ENCODE measurements at regions not wholly inside any gene's neighbourhood (a gene's known extent, or its start where the extent isn't known, plus 50 kb on each side); places are given as distances from the start of the nearest gene placed in this dataset.
"Not testable (repeated sequence)": the region's sequence is repeated elsewhere in the genome, so short reads cannot be mapped to it uniquely, and the experiment has no call there.

DNA sequence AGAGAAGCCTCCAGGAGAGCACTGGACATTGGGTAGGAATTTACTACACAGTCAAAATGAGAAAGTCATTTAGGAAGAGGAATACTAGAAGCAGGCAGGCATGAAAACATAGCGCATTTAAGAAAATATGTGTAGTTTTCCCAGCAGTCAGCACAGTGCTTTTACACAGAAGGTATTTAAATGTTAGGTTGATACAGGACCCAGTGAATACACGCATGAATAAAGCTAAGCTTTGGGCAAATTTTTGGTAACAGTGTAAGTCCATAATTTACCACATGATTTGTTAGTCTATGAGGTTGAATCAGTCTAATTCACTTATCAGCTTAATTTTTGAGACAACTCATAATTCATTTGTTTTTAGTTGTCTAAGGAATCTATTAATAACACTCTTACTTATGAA, 421.7 kb upstream of the CDH20 start:
- POLR2A ChIA-PET, result no interaction called here

DNA sequence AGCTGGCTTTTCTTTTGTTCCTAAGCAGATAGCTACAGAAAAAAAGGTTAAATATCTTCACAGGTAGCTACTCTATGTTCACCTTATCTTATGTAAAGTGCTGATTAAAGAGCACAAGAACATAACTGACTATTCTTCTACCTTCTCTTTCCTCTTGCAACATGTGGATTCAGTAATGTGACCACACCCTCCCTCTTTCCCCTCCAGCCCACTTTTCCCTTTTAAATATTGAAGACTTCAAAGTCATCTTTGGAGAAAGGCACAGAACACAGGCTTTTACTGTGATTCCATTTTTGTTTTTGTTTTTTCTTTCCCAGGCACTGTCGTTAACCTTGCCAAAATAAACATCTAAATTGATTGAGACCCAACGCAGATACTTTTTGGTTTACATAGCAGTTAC, 418.1 kb upstream of the CDH20 start:
- no peak for TF ChIP-seq CTCF (IDR thresholded peaks at IDR 0.05; ENCODE audit: insufficient read depth, low read length, missing control alignments)
- ChIA-PET CTCF (no interaction called here), POLR2A (no interaction called here)
- H3K4me3 ChIP-seq (ENCODE audit: low read depth, low read length), result no peak overlapping the region
- no peak for DNase-seq (ENCODE audit: low read depth, low spot score)

More for the DNA sequence above, 421.7 kb upstream of the CDH20 start:
- CTCF ChIA-PET, result no interaction called here
- TF ChIP-seq CTCF (IDR thresholded peaks at IDR 0.05; ENCODE audit: insufficient read depth, low read length, missing control alignments), result no peak
- no peak for DNase-seq (ENCODE audit: low read depth, low spot score)
- no peak overlapping the region for H3K4me3 ChIP-seq (ENCODE audit: low read depth, low read length)

GRCh38 chr18:60918862-60919261, 414.4 kb upstream of the CDH20 start:
- CTCF ChIA-PET; DNase-seq (ENCODE audit: low read depth, low spot score); POLR2A ChIA-PET; H3K4me3 ChIP-seq (ENCODE audit: low read depth, low read length): not testable (repeated sequence)

GRCh38 chr18:60925892-60926291, 407.3 kb upstream of the CDH20 start:
- H3K4me3 ChIP-seq (ENCODE audit: low read depth, low read length), result no peak overlapping the region
- DNase-seq (ENCODE audit: low read depth, low spot score), result no peak
- POLR2A ChIA-PET, result no interaction called here
- no peak for TF ChIP-seq CTCF (IDR thresholded peaks at IDR 0.05; ENCODE audit: insufficient read depth, low read length, missing control alignments)
- CTCF ChIA-PET, result no interaction called here

DNA sequence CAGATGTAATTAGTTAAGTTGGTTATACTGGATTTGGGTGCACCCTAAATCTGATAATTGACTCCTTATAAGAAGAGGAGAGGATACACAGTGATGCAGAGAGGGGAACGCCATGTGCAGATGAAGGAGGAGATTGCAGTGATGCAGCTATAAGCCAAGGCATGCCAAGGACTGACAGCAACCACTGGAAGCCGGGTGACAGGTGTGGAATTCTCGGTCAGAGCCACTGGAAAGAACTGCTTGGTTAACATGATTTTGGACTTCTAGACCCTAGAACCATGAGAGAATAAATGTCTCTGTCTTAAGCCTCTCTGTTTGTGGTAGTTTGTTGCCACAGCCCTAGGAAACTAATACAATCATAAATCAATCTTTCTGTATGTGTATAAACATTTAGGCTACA, 403.3 kb upstream of the CDH20 start:
- ChIA-PET CTCF (no interaction called here), POLR2A (no interaction called here)
- no peak for DNase-seq (ENCODE audit: low read depth, low spot score)
- no peak overlapping the region for H3K4me3 ChIP-seq (ENCODE audit: low read depth, low read length)
- no peak for TF ChIP-seq CTCF (IDR thresholded peaks at IDR 0.05; ENCODE audit: insufficient read depth, low read length, missing control alignments)

DNA sequence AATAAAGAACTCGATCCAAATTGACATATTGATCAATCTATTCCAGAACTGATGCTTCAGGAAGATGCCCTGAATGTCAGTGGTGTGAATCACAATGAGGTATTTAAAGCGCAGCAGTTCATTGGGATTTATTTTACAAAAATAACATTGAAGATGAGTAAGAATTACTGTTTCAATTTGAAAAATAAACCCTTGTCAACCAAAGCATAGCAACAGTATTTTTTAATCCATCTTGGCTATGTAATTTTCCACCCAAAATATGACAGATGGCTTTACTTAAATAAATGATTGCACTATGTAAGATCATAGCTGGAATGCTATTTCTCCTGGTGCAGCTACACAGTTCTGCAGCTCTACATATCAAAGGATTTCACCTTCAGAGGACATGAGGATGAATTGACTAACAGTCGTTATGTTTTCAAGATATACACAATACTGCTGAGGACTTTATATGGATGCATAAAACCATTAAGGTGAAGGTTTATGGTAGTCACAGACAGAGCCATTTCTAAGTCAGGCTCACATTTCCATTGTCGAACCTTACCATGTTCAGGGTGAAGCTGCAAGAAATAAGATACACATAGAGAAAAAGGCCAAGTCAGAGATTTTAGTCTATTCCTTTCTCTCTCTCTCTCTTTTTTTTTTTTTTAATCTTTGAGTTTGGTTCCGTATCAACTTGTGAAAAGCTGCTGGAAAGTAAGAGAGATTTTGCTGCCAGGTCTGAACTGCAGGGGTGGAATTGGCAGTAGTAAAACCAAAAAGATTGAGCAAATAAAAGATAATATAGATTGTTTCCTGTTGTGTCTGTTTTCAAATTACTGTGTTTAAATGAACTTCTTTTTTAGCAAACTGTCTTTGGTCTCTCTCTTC, 398.0 kb upstream of the CDH20 start:
- ChIA-PET POLR2A (no interaction called here), CTCF (no interaction called here)
- no peak overlapping the region for H3K4me3 ChIP-seq (ENCODE audit: low read depth, low read length)
- no peak for DNase-seq (ENCODE audit: low read depth, low spot score)
- no peak for TF ChIP-seq CTCF (IDR thresholded peaks at IDR 0.05; ENCODE audit: insufficient read depth, low read length, missing control alignments)

- no peak for TF ChIP-seq CTCF (IDR thresholded peaks at IDR 0.05; ENCODE audit: insufficient read depth, low read length, missing control alignments)
- DNase-seq (ENCODE audit: low read depth, low spot score), result no peak
- POLR2A ChIA-PET, result no interaction called here
- no peak overlapping the region for H3K4me3 ChIP-seq (ENCODE audit: low read depth, low read length)
- CTCF ChIA-PET, result no interaction called here
Measured at GRCh38 chr18:60936101-60936500, 397.1 kb upstream of the CDH20 start.

All from AG04449 (cell line).